ENCODE measurements at regions not wholly inside any gene's neighbourhood (a gene's known extent, or its start where the extent isn't known, plus 50 kb on each side); places are given as distances from the start of the nearest gene placed in this dataset.

GRCh38 chr15:96415513-96416217, 85.2 kb downstream of the NR2F2 start:
- no peak for TF ChIP-seq NPAS2 (CRISPR knock-in tag; IDR thresholded peaks at IDR 0.05; ENCODE audit: borderline replicate concordance)
- no peak for TF ChIP-seq POLR2A (IDR thresholded peaks at IDR 0.05; ENCODE audit: insufficient read depth in 1 of 2, low read depth in 2 of 2, low read length in 2 of 2)
- TF ChIP-seq ZNF83 (CRISPR knock-in tag; IDR thresholded peaks at IDR 0.05; ENCODE audit: borderline replicate concordance): no peak
- no peak for TF ChIP-seq TCF7L2 (IDR thresholded peaks at IDR 0.05; ENCODE audit: low read depth, low read length)
- no peak for TF ChIP-seq NFYC (CRISPR knock-in tag; IDR thresholded peaks at IDR 0.05)

Measured in HepG2 (cell line).